ENCODE measurements at regions not wholly inside any gene's neighbourhood (a gene's known extent, or its start where the extent isn't known, plus 50 kb on each side); places are given as distances from the start of the nearest gene placed in this dataset.
"Not testable (repeated sequence)": the region's sequence is repeated elsewhere in the genome, so short reads cannot be mapped to it uniquely, and the experiment has no call there.

DNA sequence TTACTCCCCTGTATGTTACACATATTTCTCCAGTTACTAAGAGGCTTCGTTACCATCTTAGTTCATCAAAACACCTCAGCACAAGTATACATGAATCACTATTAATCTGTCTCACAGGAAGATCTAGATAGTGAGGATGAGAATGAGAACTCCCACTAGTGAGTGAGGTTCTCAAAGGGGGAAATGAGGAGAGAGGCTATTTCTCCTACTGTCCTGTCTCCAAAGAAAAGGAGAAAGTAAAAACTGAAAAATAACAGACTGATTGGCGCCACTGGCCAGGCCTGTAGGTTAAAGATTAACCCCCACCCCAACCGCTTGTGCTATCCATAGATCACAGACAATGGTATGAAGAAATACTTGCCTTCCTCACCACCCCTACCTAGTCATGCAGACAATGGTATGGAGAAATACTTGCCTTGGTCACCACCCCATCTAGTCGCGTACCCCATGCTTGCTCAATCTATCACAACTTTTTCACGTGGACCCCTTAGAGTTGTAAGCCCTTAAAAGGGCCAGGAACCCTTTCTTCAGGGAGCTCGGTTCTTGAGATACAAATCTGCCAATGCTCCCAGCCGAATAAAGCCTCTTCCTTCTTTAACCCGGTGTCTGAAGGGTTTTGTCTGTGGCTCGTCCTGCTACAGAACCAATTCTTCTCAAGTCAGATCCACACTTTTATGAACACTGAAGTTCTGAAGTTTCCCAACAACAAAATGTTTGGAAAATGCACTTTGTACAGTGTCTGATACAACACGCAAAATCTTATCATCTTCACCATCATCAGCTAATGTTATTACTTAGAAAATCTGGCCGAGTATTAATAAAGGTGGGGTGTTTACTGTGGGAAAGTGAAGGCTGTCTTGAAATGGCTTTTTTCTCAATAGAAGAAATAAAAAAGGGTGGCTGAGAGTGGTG is 598.1 kb downstream of the UQCRFS1 start:
- Mint-ChIP-seq H3K4me1 (no peaks in the 10 kb centered on the region), H3K4me3 (no peak overlapping the region), H3K27me3 (no peaks in the 10 kb centered on the region), H3K9me3 (peaks cover 14% of the 10 kb centered on the region), H3K27ac (no peak overlapping the region), H3K36me3 (peaks cover 2% of the 10 kb centered on the region)
- ATAC-seq (ENCODE audit: low read depth) (no peak), DNase-seq (ENCODE audit: low spot score in 2 of 2) (no peak)

DNA sequence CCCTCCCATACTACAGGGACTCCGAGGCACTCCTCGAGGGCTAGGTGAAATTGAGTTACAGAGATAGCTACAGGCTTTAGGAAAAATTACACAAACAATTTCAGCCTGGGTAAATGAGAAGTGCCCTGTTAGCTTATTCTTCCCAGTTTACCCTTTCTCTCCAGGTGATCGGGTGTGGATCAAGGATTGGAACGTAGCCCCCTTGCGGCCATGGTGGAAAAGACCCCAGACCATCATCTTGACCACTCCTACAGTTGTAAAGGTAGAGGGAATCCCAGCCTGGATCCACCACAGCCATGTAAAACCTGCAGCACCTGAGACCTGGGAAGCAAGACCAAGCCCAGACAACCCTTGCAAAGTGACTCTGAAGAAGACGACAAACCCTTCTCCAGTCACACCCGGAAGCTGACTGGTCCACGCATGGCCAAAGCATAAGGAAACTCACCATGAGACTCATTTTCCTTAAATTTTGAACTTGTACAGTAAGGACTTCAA is 600.6 kb downstream of the UQCRFS1 start:
- H3K27ac Mint-ChIP-seq = no peak overlapping the region
- H3K36me3 Mint-ChIP-seq = peaks cover 2% of the 10 kb centered on the region
- no peaks in the 10 kb centered on the region for H3K27me3 Mint-ChIP-seq
- peaks cover 10% of the 10 kb centered on the region for H3K9me3 Mint-ChIP-seq
- DNase-seq (ENCODE audit: low spot score in 2 of 2) = no peak
- no peak for ATAC-seq (ENCODE audit: low read depth)
- H3K4me3 Mint-ChIP-seq = no peak overlapping the region
- H3K4me1 Mint-ChIP-seq = no peaks in the 10 kb centered on the region

DNA sequence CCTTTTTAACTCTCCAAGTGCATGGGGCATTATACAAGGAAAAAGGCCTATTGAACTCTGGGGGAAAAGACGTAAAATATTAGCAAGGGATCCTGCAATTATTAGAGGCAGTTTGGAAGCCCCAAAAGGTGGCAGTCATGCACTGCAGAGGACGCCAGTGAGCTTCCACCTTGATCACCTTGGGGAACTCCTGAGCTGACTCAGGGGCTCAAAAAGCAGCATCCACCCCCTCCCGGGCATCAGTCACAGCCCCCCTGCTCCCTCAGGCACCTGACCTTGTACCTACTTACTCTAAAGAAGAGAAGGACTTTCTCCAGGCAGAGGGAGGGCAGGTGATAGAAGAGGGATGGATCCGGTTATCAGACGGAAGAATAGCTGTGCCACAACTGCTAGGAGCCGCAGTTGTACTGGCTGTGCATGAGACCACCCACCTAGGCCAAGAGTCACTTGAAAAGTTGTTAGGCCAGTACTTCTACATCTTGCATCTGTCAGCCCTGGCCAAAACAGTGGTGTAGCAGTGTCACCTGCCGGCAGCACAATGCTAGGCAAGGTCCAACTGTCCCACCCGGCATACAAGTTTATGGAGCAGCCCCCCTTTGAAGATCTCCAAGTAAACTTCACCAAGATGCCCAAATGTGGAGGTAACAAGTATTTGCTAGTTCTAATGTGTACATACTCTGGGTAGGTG is 601.6 kb downstream of the UQCRFS1 start:
- not testable (repeated sequence) for H3K4me1 Mint-ChIP-seq; H3K27me3 Mint-ChIP-seq; H3K27ac Mint-ChIP-seq; H3K36me3 Mint-ChIP-seq; ATAC-seq (ENCODE audit: low read depth); DNase-seq (ENCODE audit: low spot score in 2 of 2); H3K4me3 Mint-ChIP-seq
- peaks cover 11% of the 10 kb centered on the region for H3K9me3 Mint-ChIP-seq

DNA sequence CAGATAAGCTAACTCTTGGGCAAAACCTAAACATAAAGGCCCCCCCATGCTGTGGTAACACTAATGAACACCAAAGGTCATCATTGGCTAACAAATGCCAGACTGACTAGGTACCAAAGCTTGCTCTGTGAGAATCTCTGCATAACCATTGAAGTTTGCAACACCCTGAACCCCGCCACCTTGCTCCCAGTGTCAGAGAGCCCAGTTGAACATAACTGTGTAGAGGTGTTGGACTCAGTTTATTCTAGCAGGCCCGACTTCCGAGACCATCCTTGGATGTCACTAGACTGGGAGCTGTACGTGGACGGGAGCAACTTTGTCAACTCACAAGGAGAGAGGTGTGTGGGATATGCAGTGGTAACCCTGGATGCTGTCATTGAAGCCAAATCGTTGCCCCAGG is 602.2 kb downstream of the UQCRFS1 start:
- Mint-ChIP-seq H3K9me3 (peaks cover 13% of the 10 kb centered on the region), H3K27ac (no peak overlapping the region), H3K36me3 (no peaks in the 10 kb centered on the region), H3K4me1 (no peaks in the 10 kb centered on the region), H3K4me3 (no peak overlapping the region), H3K27me3 (no peaks in the 10 kb centered on the region)
- DNase-seq (ENCODE audit: low spot score in 2 of 2) (no peak), ATAC-seq (ENCODE audit: low read depth) (no peak)

DNA sequence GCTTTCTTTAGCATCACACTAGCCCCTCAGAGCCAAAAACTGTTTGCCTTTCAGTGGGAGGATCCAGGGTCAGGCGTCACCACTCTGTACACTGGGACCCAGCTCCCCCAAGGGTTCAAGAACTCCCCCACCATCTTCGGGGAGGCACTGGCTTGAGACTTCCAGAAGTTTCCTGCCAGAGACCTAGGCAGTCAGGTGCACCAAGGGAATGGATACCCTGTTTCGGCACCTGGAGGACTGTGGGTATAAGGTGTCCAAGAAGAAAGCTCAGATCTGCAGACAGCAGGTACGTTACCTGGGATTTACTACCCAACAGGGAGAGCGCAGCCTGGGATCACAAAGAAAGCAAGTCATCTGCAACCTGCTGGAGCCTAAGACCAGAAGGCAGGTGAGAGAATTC is 603.0 kb downstream of the UQCRFS1 start:
- H3K27ac Mint-ChIP-seq = no peak overlapping the region
- no peaks in the 10 kb centered on the region for H3K36me3 Mint-ChIP-seq
- no peaks in the 10 kb centered on the region for H3K27me3 Mint-ChIP-seq
- DNase-seq (ENCODE audit: low spot score in 2 of 2) = no peak
- no peak for ATAC-seq (ENCODE audit: low read depth)
- no peaks in the 10 kb centered on the region for H3K4me1 Mint-ChIP-seq
- H3K9me3 Mint-ChIP-seq = peaks cover 11% of the 10 kb centered on the region
- H3K4me3 Mint-ChIP-seq = no peak overlapping the region

DNA sequence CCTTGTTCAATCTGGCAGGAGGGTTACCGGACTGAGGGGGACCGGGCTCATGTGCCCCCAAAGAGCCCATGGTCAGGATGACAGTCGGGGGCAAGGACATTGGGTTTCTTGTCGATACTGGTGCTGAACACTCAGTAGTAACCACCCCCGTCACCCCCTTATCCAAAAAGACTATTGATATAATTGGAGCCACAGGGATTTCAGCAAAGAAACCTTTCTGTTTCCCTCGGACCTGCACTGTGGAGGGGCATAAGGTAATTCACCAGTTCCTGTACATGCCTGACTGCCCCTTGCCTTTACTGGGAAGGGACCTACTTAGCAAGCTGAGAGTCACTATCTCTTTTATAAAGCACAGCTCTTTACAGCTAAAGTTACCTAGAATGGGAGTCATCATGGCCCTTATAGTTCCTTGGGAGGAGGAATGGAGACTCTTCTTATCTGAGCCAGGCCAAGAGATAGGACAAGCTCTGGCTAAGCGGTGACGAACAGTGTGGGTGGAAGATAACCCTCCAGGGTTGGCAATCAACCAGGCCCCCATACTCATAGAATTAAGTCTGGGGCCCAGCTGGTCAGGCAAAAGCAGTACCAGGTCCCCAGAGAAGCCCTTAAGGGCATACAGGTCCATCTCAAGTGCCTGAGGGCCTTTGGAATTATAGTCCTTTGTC is 603.7 kb downstream of the UQCRFS1 start:
- H3K9me3 Mint-ChIP-seq = peaks cover 11% of the 10 kb centered on the region
- ATAC-seq (ENCODE audit: low read depth) (no peak), DNase-seq (ENCODE audit: low spot score in 2 of 2) (no peak)
- H3K27me3 Mint-ChIP-seq = no peaks in the 10 kb centered on the region
- no peaks in the 10 kb centered on the region for H3K4me1 Mint-ChIP-seq
- H3K27ac Mint-ChIP-seq = no peak overlapping the region
- H3K36me3 Mint-ChIP-seq = no peaks in the 10 kb centered on the region
- H3K4me3 Mint-ChIP-seq = no peak overlapping the region

DNA sequence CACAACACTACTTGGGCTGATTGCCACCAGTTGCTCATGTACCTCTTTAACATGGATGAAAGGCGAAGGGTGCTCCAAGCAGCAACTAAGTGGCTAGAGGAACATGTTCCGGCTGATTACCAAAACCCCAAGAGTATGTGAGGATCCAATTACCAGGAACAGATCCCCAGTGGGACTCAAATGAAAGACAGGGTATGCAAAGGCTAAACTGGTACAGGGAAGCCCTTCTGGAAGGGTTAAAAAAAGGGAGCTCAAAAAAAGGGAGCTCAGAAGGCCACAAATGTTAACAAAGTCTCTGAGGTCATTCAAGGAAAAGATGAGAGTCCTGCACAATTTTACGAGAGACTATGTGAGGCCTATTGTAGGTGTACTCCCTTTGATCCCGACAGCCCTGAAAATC is 604.7 kb downstream of the UQCRFS1 start:
- H3K27ac Mint-ChIP-seq = no peak overlapping the region
- no peak overlapping the region for H3K4me3 Mint-ChIP-seq
- no peak for DNase-seq (ENCODE audit: low spot score in 2 of 2)
- H3K4me1 Mint-ChIP-seq = peaks cover 2% of the 10 kb centered on the region
- H3K27me3 Mint-ChIP-seq = no peaks in the 10 kb centered on the region
- ATAC-seq (ENCODE audit: low read depth) = no peak
- H3K9me3 Mint-ChIP-seq = peaks cover 14% of the 10 kb centered on the region
- H3K36me3 Mint-ChIP-seq = no peaks in the 10 kb centered on the region

DNA sequence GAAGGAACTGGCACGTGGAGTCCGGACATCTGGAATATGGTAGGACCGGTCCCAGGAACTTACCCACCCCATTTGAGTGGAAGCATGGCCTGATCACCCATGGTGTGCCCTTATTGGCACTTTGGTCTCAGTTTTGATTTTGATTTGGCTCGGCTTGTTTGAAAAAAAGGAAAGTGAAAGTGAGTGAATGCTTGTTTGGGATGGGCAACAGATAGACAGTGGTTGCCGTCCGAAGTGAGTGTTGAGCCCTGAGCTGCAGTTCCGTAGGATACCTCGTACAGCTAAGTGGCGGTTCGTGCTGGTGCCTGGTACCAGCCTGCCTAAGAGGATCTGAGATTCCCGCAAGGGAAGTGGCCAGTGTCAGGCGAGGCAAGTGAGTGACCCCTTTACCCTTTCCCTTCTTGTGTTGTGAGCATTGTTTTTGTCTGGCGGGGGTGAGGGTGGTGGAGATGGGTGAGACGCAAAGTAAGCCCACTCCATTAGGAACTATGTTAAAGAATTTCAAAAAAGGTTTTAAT is 605.8 kb downstream of the UQCRFS1 start:
- H3K27me3 Mint-ChIP-seq = no peaks in the 10 kb centered on the region
- no peak for ATAC-seq (ENCODE audit: low read depth)
- peaks cover 14% of the 10 kb centered on the region for H3K9me3 Mint-ChIP-seq
- H3K27ac Mint-ChIP-seq = no peak overlapping the region
- H3K36me3 Mint-ChIP-seq = no peaks in the 10 kb centered on the region
- H3K4me1 Mint-ChIP-seq = peaks cover 2% of the 10 kb centered on the region
- no peak for DNase-seq (ENCODE audit: low spot score in 2 of 2)
- no peak overlapping the region for H3K4me3 Mint-ChIP-seq

DNA sequence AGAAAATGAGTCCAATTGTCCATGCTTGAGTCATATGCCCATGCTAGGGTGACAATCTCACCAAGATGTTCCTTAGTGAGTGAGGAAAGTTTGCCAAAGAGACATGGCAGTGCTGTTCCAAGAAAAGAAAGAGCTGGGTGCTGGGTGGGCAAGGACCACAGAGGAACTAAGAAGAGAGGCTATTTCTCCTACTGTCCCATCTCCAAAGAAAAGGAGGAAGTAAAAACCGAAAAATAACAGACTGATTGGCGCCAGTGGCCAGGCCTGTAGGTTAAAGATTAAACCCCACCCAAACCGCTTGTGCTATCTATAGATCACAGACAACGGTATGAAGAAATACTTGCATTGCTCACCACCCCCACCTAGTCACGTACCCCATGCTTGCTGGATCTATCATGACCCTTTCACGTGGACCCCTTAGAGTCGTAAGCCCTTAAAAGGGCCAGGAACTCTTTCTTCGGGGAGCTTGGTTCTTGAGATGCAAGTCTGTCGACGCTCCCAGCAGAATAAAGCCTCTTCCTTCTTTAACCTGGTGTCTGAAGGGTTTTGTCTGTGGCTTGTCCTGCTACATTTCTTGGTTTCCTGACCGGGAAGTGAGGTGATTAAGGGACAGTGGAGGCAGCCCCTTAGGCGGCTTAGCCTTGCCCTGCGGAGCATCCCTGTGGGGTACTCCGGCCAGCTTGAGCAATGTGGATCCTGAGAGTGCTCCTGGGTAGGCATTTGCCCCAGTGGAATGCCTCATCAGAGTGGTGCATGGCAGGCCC is 606.5 kb downstream of the UQCRFS1 start:
- Mint-ChIP-seq H3K27me3 (no peaks in the 10 kb centered on the region), H3K27ac (no peak overlapping the region), H3K4me1 (peaks cover 2% of the 10 kb centered on the region), H3K9me3 (peaks cover 14% of the 10 kb centered on the region), H3K4me3 (no peak overlapping the region), H3K36me3 (no peaks in the 10 kb centered on the region)
- no peak for DNase-seq (ENCODE audit: low spot score in 2 of 2)
- ATAC-seq (ENCODE audit: low read depth) = no peak

DNA sequence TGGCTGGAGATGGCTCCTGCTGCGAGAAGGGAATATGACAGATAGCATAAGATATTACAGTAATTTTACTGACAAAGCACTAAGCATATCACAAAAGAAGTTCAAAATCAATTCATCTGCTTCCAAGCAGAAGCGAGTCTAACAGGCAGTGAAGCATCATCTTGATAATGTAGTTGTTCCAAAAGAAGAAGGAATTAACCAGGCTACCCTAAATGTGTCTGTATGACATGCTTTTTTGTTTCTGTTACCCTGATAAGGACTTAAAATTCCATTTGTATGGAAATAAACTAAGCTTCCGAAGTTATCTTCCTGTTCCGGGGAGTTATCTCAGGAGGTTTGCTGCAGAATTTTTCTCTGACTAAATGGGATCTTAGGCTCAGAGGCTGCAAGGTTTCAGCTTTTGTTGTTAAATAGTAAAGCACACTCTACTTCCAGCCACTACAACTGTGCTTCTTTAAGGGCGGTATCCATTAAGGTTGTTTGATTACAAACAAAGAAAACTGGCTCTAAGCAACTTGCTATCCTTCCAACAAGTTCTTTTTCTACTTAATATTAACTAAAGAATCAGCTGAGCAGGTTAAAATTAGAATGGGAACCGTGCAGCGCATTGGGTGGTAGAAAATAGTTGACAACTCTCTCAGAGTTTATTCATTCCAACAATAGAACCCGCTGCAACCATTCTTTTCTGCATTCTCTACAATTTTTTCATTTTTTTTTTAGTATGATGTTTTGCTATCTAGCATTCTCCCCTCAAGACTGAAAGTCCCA is 607.3 kb downstream of the UQCRFS1 start:
- no peaks in the 10 kb centered on the region for H3K36me3 Mint-ChIP-seq
- H3K27me3 Mint-ChIP-seq = no peaks in the 10 kb centered on the region
- no peak for ATAC-seq (ENCODE audit: low read depth)
- no peak overlapping the region for H3K27ac Mint-ChIP-seq
- H3K9me3 Mint-ChIP-seq = peaks cover 14% of the 10 kb centered on the region
- peaks cover 2% of the 10 kb centered on the region for H3K4me1 Mint-ChIP-seq
- no peak overlapping the region for H3K4me3 Mint-ChIP-seq
- DNase-seq (ENCODE audit: low spot score in 2 of 2) = no peak

DNA sequence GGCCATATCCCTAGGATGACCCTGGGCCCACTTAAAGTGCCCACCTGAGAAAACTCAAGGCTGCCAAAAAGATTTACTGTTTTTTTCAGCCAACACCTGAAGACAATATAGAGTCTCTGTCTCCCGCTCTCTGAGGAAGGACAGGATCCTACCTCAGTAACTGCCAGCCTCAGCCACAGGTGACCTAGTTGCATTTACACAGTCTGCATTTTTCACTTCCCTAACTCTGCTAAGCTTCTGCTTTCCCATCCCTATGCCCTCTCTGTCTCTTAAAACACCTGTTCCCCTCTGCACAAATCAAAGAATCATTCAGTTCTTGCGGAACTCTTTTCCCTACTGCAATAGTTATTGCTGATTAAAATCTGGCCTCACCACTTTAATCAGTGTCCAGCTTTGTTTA is 609.5 kb downstream of the UQCRFS1 start:
- Mint-ChIP-seq H3K27ac (no peak overlapping the region), H3K4me1 (peaks cover 2% of the 10 kb centered on the region), H3K27me3 (no peaks in the 10 kb centered on the region), H3K4me3 (no peak overlapping the region), H3K9me3 (peaks cover 16% of the 10 kb centered on the region), H3K36me3 (no peaks in the 10 kb centered on the region)
- DNase-seq (ENCODE audit: low spot score in 2 of 2) = no peak
- ATAC-seq (ENCODE audit: low read depth) = no peak

DNA sequence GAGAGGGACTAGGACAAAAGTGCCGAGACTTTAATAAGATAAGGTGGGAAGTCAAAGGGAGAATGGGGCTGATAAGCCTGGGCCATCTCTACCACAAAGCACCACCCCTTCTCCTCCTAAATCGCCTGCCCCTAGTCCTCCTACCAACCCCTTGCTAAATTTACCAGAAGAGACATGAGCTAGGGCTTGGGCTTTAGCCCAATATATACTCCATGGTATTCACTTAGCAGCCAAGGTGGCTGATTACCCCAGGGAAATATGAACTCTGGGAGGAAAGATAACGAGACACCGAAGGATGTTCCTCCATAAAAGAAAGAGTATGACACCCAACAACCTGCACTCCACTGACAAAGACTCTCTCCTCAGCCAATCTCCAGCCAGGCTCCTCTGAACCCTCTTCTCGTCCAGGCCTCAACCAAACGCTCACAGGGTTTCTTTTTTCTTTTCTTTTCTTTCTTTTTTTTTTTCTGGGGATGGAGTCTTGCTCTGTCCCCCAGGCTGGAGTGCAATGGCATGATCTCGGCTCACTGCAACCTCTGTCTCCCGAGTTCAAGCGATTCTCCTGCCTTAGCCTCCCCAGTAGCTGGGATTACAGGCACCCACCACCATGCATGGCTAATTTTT is 610.2 kb downstream of the UQCRFS1 start:
- H3K4me3 Mint-ChIP-seq = no peak overlapping the region
- H3K27ac Mint-ChIP-seq = no peak overlapping the region
- ATAC-seq (ENCODE audit: low read depth) = no peak

More for the DNA sequence above, 610.2 kb downstream of the UQCRFS1 start:
- peaks cover 2% of the 10 kb centered on the region for H3K4me1 Mint-ChIP-seq
- H3K27me3 Mint-ChIP-seq = no peaks in the 10 kb centered on the region
- peaks cover 18% of the 10 kb centered on the region for H3K9me3 Mint-ChIP-seq
- H3K36me3 Mint-ChIP-seq = no peaks in the 10 kb centered on the region
- DNase-seq (ENCODE audit: low spot score in 2 of 2) = no peak

All from memory B cell (primary cell).